ENCODE measurements at regions not wholly inside any gene's neighbourhood (a gene's known extent, or its start where the extent isn't known, plus 50 kb on each side); places are given as distances from the start of the nearest gene placed in this dataset.

DNA sequence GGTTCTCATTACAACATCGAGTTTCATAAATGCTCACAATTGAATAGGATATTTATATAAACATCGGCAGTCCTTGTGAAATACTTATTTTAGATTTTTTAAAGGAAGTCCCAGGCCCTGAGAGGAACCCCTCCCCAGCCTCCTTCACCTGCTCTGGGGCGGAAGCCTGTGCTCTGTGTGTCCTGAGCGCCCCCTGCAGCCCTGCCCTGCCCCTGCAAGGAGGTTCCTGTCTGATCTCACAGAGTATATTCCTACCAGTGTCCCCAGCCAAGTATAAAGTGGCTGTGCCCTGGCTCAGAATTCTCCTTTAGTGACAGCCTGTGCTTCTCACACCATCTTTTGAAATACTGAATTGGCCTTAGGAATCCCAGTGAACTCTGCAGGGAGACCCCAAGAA, 659.5 kb downstream of the TMEM121 start:
- TF ChIP-seq EZH2 (IDR thresholded peaks at IDR 0.05) (no peak), POLR2AphosphoS5 (IDR thresholded peaks at IDR 0.05; ENCODE audit: borderline replicate concordance, low read depth, low read length) (no peak)

All from SK-N-MC (cell line).